ENCODE measurements at regions not wholly inside any gene's neighbourhood (a gene's known extent, or its start where the extent isn't known, plus 50 kb on each side); places are given as distances from the start of the nearest gene placed in this dataset.

GRCh38 chr20:3309226-3309625 lies 70.2 kb upstream of the SLC4A11 start:
- Histone ChIP-seq H3K27me3 (ENCODE audit: control insufficient read depth in 2 of 2, insufficient read depth in 2 of 2, low read length in 2 of 2) (no peaks in the 10 kb centered on the region), H3K4me2 (ENCODE audit: insufficient read depth, low read length) (no peak overlapping the region), H3K4me3 (no peak overlapping the region), H4K20me1 (replicated peaks; ENCODE audit: control insufficient read depth, insufficient read depth, low read length) (no peaks in the 10 kb centered on the region), H3K9me3 (replicated peaks; ENCODE audit: control insufficient read depth, insufficient read depth, low read depth, low read length) (no peaks in the 10 kb centered on the region), H3K27ac (ENCODE audit: extremely low read depth, low read depth, low read length) (no peak overlapping the region), H3K79me2 (ENCODE audit: control insufficient read depth, insufficient read depth, low read length) (no peaks in the 10 kb centered on the region), H3K9me1 (ENCODE audit: control insufficient read depth, insufficient read depth, low read length) (no peaks in the 10 kb centered on the region), H3K36me3 (ENCODE audit: control insufficient read depth, insufficient read depth, low read length) (peaks cover 7% of the 10 kb centered on the region; the same call in 2 of the 3 replicates), H2AFZ (ENCODE audit: low read depth, low read length) (no peak overlapping the region), H3K9ac (ENCODE audit: insufficient read depth in 1 of 2, low read depth in 2 of 2, low read length in 2 of 2) (no peak overlapping the region), H3K4me1 (replicated peaks in 1 of 2; ENCODE audit: control insufficient read depth in 2 of 2, insufficient read depth in 2 of 2, low read length in 2 of 2) (peaks cover 0 to 5% of the 10 kb centered on the region in 2 experiments; a peak in 3 of 5 replicates)
- BruUV-seq (replicated peaks): no TSS peak
- 95% methylated on average over 1 of the region's 1 CpG for WGBS (ENCODE audit: insufficient coverage, low coverage, missing lambda C conversion rate)
- no peak for ATAC-seq
- no peak for TF ChIP-seq FOXO4 (CRISPR knock-in tag; IDR thresholded peaks at IDR 0.05)
- TF ChIP-seq ZNF76 (CRISPR knock-in tag; IDR thresholded peaks at IDR 0.05; ENCODE audit: borderline replicate concordance): no peak
- intact Hi-C loops (cut with micrococcal nuclease): no loop called here
- no peak for DNase-seq (ENCODE audit: extremely low read depth in 1 of 4, low spot score in 3 of 4)
- in situ Hi-C loops (cut with MboI): no loop called here
- FAIRE-seq: no peak
- ChIA-PET POLR2A (interaction anchor here (0.7 kb wide), 1 partner anchor 21 kb away, joined by 3 read pairs; no protein-coding TSS in a partner anchor), CTCF (ENCODE audit: low intra/inter-chr PET ratio) (no interaction called here)

GRCh38 chr20:3307725-3308124 lies 68.7 kb upstream of the SLC4A11 start:
- ChIA-PET CTCF (ENCODE audit: low intra/inter-chr PET ratio) (no interaction called here), POLR2A (interaction anchor here (0.5 to 1.6 kb wide), 3 partner anchors 13 to 1048 kb away, joined by 3 read pairs; no protein-coding TSS in a partner anchor)
- H3K4me3 ChIP-seq: no peak overlapping the region
- no peak for FAIRE-seq
- H3K4me2 ChIP-seq (ENCODE audit: insufficient read depth, low read length): no peak overlapping the region
- H3K36me3 ChIP-seq (ENCODE audit: control insufficient read depth, insufficient read depth, low read length): peaks cover 7% of the 10 kb centered on the region; the same call in 2 of the 3 replicates
- H3K9me3 ChIP-seq (replicated peaks; ENCODE audit: control insufficient read depth, insufficient read depth, low read depth, low read length): no peaks in the 10 kb centered on the region
- no peak overlapping the region for H3K9ac ChIP-seq (ENCODE audit: insufficient read depth in 1 of 2, low read depth in 2 of 2, low read length in 2 of 2)
- TF ChIP-seq KDM2B (CRISPR knock-in tag; IDR thresholded peaks at IDR 0.05) (no peak), LARP7 (IDR thresholded peaks at IDR 0.05) (no peak), NEUROD1 (IDR thresholded peaks at IDR 0.05; ENCODE audit: borderline replicate concordance, low read depth, low read length, partially characterized antibody) (no peak), ARID3A (IDR thresholded peaks at IDR 0.05; ENCODE audit: borderline replicate concordance, low read depth, low read length) (no peak)
- 56% methylated on average over 2 of the region's 2 CpGs for WGBS (ENCODE audit: insufficient coverage, low coverage, missing lambda C conversion rate)
- no peaks in the 10 kb centered on the region for H3K9me1 ChIP-seq (ENCODE audit: control insufficient read depth, insufficient read depth, low read length)
- ATAC-seq: no peak
- no peaks in the 10 kb centered on the region for H4K20me1 ChIP-seq (replicated peaks; ENCODE audit: control insufficient read depth, insufficient read depth, low read length)
- in situ Hi-C loops (cut with MboI): no loop called here
- intact Hi-C loops (cut with micrococcal nuclease): no loop called here
- no peaks in the 10 kb centered on the region for H3K27me3 ChIP-seq (ENCODE audit: control insufficient read depth in 2 of 2, insufficient read depth in 2 of 2, low read length in 2 of 2)
- H3K79me2 ChIP-seq (ENCODE audit: control insufficient read depth, insufficient read depth, low read length): no peaks in the 10 kb centered on the region
- BruUV-seq (replicated peaks): no TSS peak
- no peaks in the 10 kb centered on the region; a peak in 1 of 5 replicates for H3K4me1 ChIP-seq (replicated peaks in 1 of 2; ENCODE audit: control insufficient read depth in 2 of 2, insufficient read depth in 2 of 2, low read length in 2 of 2)
- no peak overlapping the region for H2AFZ ChIP-seq (ENCODE audit: low read depth, low read length)
- DNase-seq (ENCODE audit: extremely low read depth in 1 of 4, low spot score in 3 of 4): no peak
- no peak overlapping the region for H3K27ac ChIP-seq (ENCODE audit: extremely low read depth, low read depth, low read length)
